Smooth muscle cell (in vitro differentiated cells): ENCODE measurements at regions not wholly inside any gene's neighbourhood (a gene's known extent, or its start where the extent isn't known, plus 50 kb on each side); places are given as distances from the start of the nearest gene placed in this dataset.

Experiments used
- DNase-seq: peaks from one replicate; lab custom pipeline; 2025; ENCODE audit not compliant: unreplicated experiment; lab: John Stamatoyannopoulos, UW
- H2AFZ ChIP-seq: fragments of 200-600 bp; sonication (generic); 2 replicates; pipeline ENCODE4 v1.6.0; 2016; ENCODE audit warnings: antibody characterized with exemption, low read depth, mild to moderate bottlenecking
- H3F3A ChIP-seq: fragments of 200-600 bp; sonication (generic); 2 replicates; pipeline ENCODE4 v1.6.0; 2017; ENCODE audit warnings: antibody characterized with exemption, low read depth
- H3K27ac ChIP-seq: fragments of 200-600 bp; sonication (generic); 2 replicates; pipeline ENCODE4 v1.5.1; 2016; ENCODE audit warnings: low read depth, mild to moderate bottlenecking
- H3K27me3 ChIP-seq: fragments of 200-600 bp; sonication (generic); 2 replicates; pipeline ENCODE4 v1.6.1; 2016; ENCODE audit warnings: low read depth, mild to moderate bottlenecking
- H3K36me3 ChIP-seq: fragments of 200-600 bp; sonication (generic); 2 replicates; pipeline ENCODE4 v1.5.1; 2016; ENCODE audit warnings: low read depth
- H3K4me1 ChIP-seq: fragments of 200-600 bp; sonication (generic); 2 replicates; pipeline ENCODE4 v1.5.1; 2016; ENCODE audit warnings: low read depth
- H3K4me2 ChIP-seq: fragments of 200-600 bp; sonication (generic); 2 replicates; pipeline ENCODE4 v1.6.0; 2016; ENCODE audit warnings: mild to moderate bottlenecking
- H3K4me3 ChIP-seq: fragments of 200-600 bp; sonication (generic); 2 replicates; pipeline ENCODE4 v1.5.1; 2016; ENCODE audit warnings: mild to moderate bottlenecking
- H3K79me2 ChIP-seq: fragments of 200-600 bp; sonication (generic); 2 replicates; pipeline ENCODE4 v1.6.0; 2016; ENCODE audit warnings: low read depth, mild to moderate bottlenecking
- H3K9ac ChIP-seq: fragments of 200-600 bp; sonication (generic); 2 replicates; pipeline ENCODE4 v1.6.0; 2016; ENCODE audit warnings: low read depth
- H3K9me3 ChIP-seq: fragments of 200-600 bp; sonication (generic); replicated peaks from 2 replicates; pipeline ENCODE4 v1.5.1; 2016; ENCODE audit warnings: low read depth
- H4K20me1 ChIP-seq: fragments of 200-600 bp; sonication (generic); 2 replicates; pipeline ENCODE4 v1.6.0; 2016; ENCODE audit warnings: low read depth
- CTCF ChIP-seq: fragments of 200-600 bp; sonication (generic); IDR thresholded peaks from 2 replicates; pipeline ENCODE4 v1.5.1; 2017; ENCODE audit warnings: borderline replicate concordance, mild to moderate bottlenecking, antibody characterized with exemption; ENCODE audit not compliant: insufficient read depth, poor library complexity, severe bottlenecking
- WGBS: methylation state at CpG from one replicate; pipeline ENCODE4 v1.1.7; 2016; ENCODE audit warnings: low lambda C conversion rate; 5-methylcytosine and 5-hydroxymethylcytosine counted together

GRCh38 chr12:91413581-91414546 lies 231.2 kb upstream of the DCN start:
- Histone ChIP-seq H3K4me1 (peaks cover 13% of the 10 kb centered on the region), H2AFZ (peak overlapping the region; percentile 47), H4K20me1 (no peaks in the 10 kb centered on the region), H3K79me2 (no peaks in the 10 kb centered on the region), H3K27me3 (no peaks in the 10 kb centered on the region), H3K27ac (peak overlapping the region; percentile 77), H3K9me3 (no peaks in the 10 kb centered on the region), H3K36me3 (no peaks in the 10 kb centered on the region), H3K4me2 (peak overlapping the region; percentile 72), H3K4me3 (no peak overlapping the region), H3F3A (no peaks in the 10 kb centered on the region), H3K9ac (peak overlapping the region; percentile 33)
- DNase-seq = no peak
- 30% methylated on average over 6 of the region's 6 CpGs for WGBS
- no peak for TF ChIP-seq CTCF

- TF ChIP-seq CTCF = no peak
- Histone ChIP-seq H2AFZ (no peak overlapping the region), H3K36me3 (no peaks in the 10 kb centered on the region), H3K79me2 (no peaks in the 10 kb centered on the region), H4K20me1 (no peaks in the 10 kb centered on the region), H3K9ac (no peak overlapping the region), H3K27ac (peak overlapping the region; percentile 77), H3K4me2 (peak overlapping the region; percentile 50), H3F3A (no peaks in the 10 kb centered on the region), H3K4me1 (no peaks in the 10 kb centered on the region), H3K9me3 (no peaks in the 10 kb centered on the region), H3K27me3 (no peaks in the 10 kb centered on the region), H3K4me3 (no peak overlapping the region)
- 33% methylated on average over 1 of the region's 1 CpG for WGBS
- no peak for DNase-seq
These were observed 224.3 kb upstream of the DCN start for GRCh38 chr12:91406920-91407341.

GRCh38 chr12:91404441-91404840 lies 221.8 kb upstream of the DCN start:
- Histone ChIP-seq H4K20me1 (no peaks in the 10 kb centered on the region), H3K4me3 (no peak overlapping the region), H3K79me2 (no peaks in the 10 kb centered on the region), H3K9me3 (no peaks in the 10 kb centered on the region), H3K9ac (no peak overlapping the region), H3K27me3 (no peaks in the 10 kb centered on the region), H3K4me1 (no peaks in the 10 kb centered on the region), H3K27ac (no peak overlapping the region), H3K4me2 (no peak overlapping the region), H3K36me3 (no peaks in the 10 kb centered on the region), H2AFZ (no peak overlapping the region), H3F3A (no peaks in the 10 kb centered on the region)
- WGBS = 58% methylated on average over 4 of the region's 4 CpGs
- DNase-seq = no peak
- no peak for TF ChIP-seq CTCF

GRCh38 chr12:91401190-91401589 lies 218.6 kb upstream of the DCN start:
- no peak for DNase-seq
- no peak overlapping the region for H3K9ac ChIP-seq
- no peak overlapping the region for H3K4me3 ChIP-seq
- no peak for TF ChIP-seq CTCF
- no peaks in the 10 kb centered on the region for H3K9me3 ChIP-seq
- H4K20me1 ChIP-seq = no peaks in the 10 kb centered on the region
- no peaks in the 10 kb centered on the region for H3K4me1 ChIP-seq
- H3K36me3 ChIP-seq = no peaks in the 10 kb centered on the region
- H3K27me3 ChIP-seq = no peaks in the 10 kb centered on the region
- H2AFZ ChIP-seq = no peak overlapping the region
- H3K79me2 ChIP-seq = no peaks in the 10 kb centered on the region
- no peak overlapping the region for H3K27ac ChIP-seq
- H3K4me2 ChIP-seq = no peak overlapping the region
- H3F3A ChIP-seq = no peaks in the 10 kb centered on the region
